DOHH2 (cell line): ENCODE measurements at regions not wholly inside any gene's neighbourhood (a gene's known extent, or its start where the extent isn't known, plus 50 kb on each side); places are given as distances from the start of the nearest gene placed in this dataset.

Experiments
- H3F3A ChIP-seq: fragments of 200-600 bp; sonication (generic), shearing (Covaris generic); 2 replicates; pipeline ENCODE4 v1.6.0; 2016; ENCODE audit warnings: antibody characterized with exemption, mild to moderate bottlenecking; ENCODE audit not compliant: control insufficient read depth, insufficient read depth
- H3K27ac ChIP-seq: fragments of 200-600 bp; sonication (generic); 2 replicates; pipeline ENCODE4 v1.5.1; 2014; ENCODE audit warnings: low read depth, mild to moderate bottlenecking, low read length, moderate library complexity
- H3K27me3 ChIP-seq: fragments of 200-600 bp; sonication (generic); 2 replicates; pipeline ENCODE4 v1.6.1; 2014; ENCODE audit warnings: mild to moderate bottlenecking, low read length, mixed read lengths; ENCODE audit not compliant: control insufficient read depth
- H3K36me3 ChIP-seq: fragments of 200-600 bp; sonication (generic); 2 replicates; pipeline ENCODE4 v1.6.1; 2014; ENCODE audit warnings: mild to moderate bottlenecking, low read length, moderate library complexity, mixed read lengths; ENCODE audit not compliant: control insufficient read depth
- H3K4me1 ChIP-seq: fragments of 200-600 bp; sonication (generic); 2 replicates; pipeline ENCODE4 v1.6.1; 2014; ENCODE audit warnings: mild to moderate bottlenecking, low read length, mixed read lengths; ENCODE audit not compliant: control insufficient read depth
- H3K4me2 ChIP-seq: fragments of 200-600 bp; sonication (generic); 2 replicates; pipeline ENCODE4 v1.6.0; 2014; ENCODE audit warnings: mild to moderate bottlenecking, low read length, moderate library complexity
- H3K4me3 ChIP-seq: fragments of 200-600 bp; sonication (generic); 2 replicates; pipeline ENCODE4 v1.5.1; 2014; ENCODE audit warnings: mild to moderate bottlenecking, low read length, mixed read lengths
- H3K79me2 ChIP-seq: fragments of 200-600 bp; sonication (generic); 2 replicates; pipeline ENCODE4 v1.6.1; 2014; ENCODE audit warnings: mild to moderate bottlenecking, low read length, mixed read lengths; ENCODE audit not compliant: control insufficient read depth
- H3K9me2 ChIP-seq: fragments of 200-600 bp; sonication (generic); replicated peaks from 2 replicates; pipeline ENCODE4 v1.6.1; 2014; ENCODE audit warnings: mild to moderate bottlenecking, low read length, mixed read lengths; ENCODE audit not compliant: control insufficient read depth
- H3K9me3 ChIP-seq: fragments of 200-600 bp; sonication (generic); 2 replicates; pipeline ENCODE4 v1.6.1; 2014; ENCODE audit warnings: antibody characterized with exemption, low read length, mixed read lengths; ENCODE audit not compliant: control insufficient read depth, insufficient read depth
- H4K20me1 ChIP-seq: fragments of 200-600 bp; sonication (generic); 2 replicates; pipeline ENCODE4 v1.6.0; 2014; ENCODE audit warnings: low read depth, mild to moderate bottlenecking, antibody characterized with exemption, low read length, moderate library complexity; ENCODE audit not compliant: control insufficient read depth, insufficient read depth
- EZH2phosphoT487 ChIP-seq: fragments of 200-600 bp; sonication (generic); IDR thresholded peaks from 2 replicates; pipeline ENCODE4 v1.6.1; 2017; ENCODE audit warnings: borderline replicate concordance, mild to moderate bottlenecking, antibody characterized with exemption, low read length, moderate library complexity, mixed read lengths
- TF ChIP-seq, protein P1 (sequence below): fragments of 200-600 bp; sonication (generic); IDR thresholded peaks from one replicate; pipeline ENCODE4 v1.5.1; 2014; ENCODE audit warnings: antibody characterized with exemption, mild to moderate bottlenecking, low read depth, low read length; ENCODE audit not compliant: poor library complexity, severe bottlenecking

DNA sequence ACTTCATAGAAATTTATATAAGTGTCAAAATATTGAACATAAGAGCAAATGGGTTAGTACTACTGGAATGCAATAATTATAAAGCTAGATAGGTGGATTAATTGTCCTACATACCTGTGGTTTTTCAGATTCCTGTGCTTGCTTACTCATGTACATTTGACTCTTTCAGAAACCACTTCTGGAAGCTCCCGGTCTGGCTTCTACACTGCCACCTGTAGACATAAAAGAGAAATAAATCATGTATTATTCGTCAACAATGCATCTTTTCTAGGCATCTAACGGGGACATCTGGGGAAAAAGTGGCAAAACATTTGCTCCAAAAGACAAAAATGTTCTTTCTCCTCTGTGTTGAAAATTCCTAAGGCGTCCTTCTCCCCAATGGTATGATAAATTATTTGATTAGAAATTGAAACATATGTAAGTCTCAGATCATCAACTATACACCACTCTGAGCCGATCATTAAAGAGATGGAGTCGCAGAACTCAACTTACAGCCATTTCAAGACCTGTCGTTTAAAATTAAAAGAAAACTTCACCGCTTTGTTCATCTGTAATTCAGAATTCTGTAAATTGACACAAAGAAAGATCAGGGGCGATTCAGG is 648.7 kb upstream of the DIPK2B start:
- Histone ChIP-seq H3K4me1 (no peaks in the 10 kb centered on the region), H3K9me3 (no peaks in the 10 kb centered on the region), H3F3A (no peaks in the 10 kb centered on the region), H3K79me2 (no peaks in the 10 kb centered on the region), H3K36me3 (no peaks in the 10 kb centered on the region), H3K27me3 (no peaks in the 10 kb centered on the region; the same call in 1 of the 2 replicates), H4K20me1 (no peaks in the 10 kb centered on the region), H3K4me3 (no peak overlapping the region), H3K9me2 (no peaks in the 10 kb centered on the region), H3K27ac (no peak overlapping the region), H3K4me2 (no peak overlapping the region)
- TF ChIP-seq EZH2phosphoT487 = no peak
- TF ChIP-seq, protein P1, sequence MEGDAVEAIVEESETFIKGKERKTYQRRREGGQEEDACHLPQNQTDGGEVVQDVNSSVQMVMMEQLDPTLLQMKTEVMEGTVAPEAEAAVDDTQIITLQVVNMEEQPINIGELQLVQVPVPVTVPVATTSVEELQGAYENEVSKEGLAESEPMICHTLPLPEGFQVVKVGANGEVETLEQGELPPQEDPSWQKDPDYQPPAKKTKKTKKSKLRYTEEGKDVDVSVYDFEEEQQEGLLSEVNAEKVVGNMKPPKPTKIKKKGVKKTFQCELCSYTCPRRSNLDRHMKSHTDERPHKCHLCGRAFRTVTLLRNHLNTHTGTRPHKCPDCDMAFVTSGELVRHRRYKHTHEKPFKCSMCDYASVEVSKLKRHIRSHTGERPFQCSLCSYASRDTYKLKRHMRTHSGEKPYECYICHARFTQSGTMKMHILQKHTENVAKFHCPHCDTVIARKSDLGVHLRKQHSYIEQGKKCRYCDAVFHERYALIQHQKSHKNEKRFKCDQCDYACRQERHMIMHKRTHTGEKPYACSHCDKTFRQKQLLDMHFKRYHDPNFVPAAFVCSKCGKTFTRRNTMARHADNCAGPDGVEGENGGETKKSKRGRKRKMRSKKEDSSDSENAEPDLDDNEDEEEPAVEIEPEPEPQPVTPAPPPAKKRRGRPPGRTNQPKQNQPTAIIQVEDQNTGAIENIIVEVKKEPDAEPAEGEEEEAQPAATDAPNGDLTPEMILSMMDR = no peak

DNA sequence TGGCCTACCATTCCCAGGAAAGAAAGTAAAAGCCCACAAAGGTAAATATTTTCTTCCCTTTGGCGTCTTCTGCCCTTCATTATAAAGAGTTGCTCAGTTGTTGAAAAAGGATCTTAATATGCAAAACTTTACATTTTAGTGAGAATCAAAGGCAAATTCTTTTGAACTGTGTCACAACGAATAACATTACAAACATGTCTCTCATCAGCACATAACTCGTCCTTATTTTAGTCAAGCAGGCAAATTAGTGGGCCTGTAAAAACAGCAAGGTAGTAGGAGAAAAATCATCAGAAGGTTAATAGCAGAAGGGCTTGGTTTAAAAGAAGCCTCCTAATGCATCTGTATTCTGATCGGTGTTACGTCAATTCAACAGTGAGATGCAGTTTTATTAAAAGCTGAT is 647.3 kb upstream of the DIPK2B start:
- H3K4me2 ChIP-seq = no peak overlapping the region
- H3F3A ChIP-seq = no peaks in the 10 kb centered on the region
- no peaks in the 10 kb centered on the region for H3K9me2 ChIP-seq
- no peaks in the 10 kb centered on the region for H3K36me3 ChIP-seq
- no peaks in the 10 kb centered on the region; the same call in 1 of the 2 replicates for H3K27me3 ChIP-seq
- H3K9me3 ChIP-seq = no peaks in the 10 kb centered on the region
- H3K27ac ChIP-seq = no peak overlapping the region
- no peak overlapping the region for H3K4me3 ChIP-seq
- TF ChIP-seq EZH2phosphoT487 = no peak
- TF ChIP-seq, protein P1 = no peak
- H3K79me2 ChIP-seq = no peaks in the 10 kb centered on the region
- no peaks in the 10 kb centered on the region for H3K4me1 ChIP-seq
- H4K20me1 ChIP-seq = no peaks in the 10 kb centered on the region

DNA sequence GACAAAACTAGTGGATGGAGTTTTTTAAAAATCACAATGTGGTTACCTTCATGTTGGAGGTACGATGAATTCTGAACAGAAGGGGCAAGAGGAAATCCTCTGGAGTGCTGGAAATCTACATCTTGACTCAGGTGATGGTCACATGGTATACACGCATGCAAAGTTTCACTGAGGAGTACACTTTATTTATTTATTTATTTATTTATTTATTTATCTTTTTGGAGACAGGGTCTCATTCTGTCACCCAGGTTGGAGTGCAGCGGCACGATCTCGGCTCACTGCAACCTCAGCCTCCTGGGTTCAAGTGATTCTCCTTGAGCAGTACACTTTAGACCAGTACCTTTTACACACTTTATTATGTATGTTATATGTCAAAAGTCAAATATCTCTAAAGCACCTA is 645.7 kb upstream of the DIPK2B start:
- TF ChIP-seq, protein P1 = no peak
- TF ChIP-seq EZH2phosphoT487 = no peak
- H3K27me3 ChIP-seq = no peaks in the 10 kb centered on the region; the same call in 1 of the 2 replicates
- H3F3A ChIP-seq = no peaks in the 10 kb centered on the region
- H3K9me3 ChIP-seq = no peaks in the 10 kb centered on the region
- no peaks in the 10 kb centered on the region for H4K20me1 ChIP-seq
- no peaks in the 10 kb centered on the region for H3K36me3 ChIP-seq
- no peaks in the 10 kb centered on the region for H3K79me2 ChIP-seq
- no peaks in the 10 kb centered on the region for H3K9me2 ChIP-seq
- no peak overlapping the region for H3K27ac ChIP-seq
- no peaks in the 10 kb centered on the region for H3K4me1 ChIP-seq
- H3K4me3 ChIP-seq = no peak overlapping the region
- H3K4me2 ChIP-seq = no peak overlapping the region
